CD14-positive monocyte (primary cell): ENCODE measurements at regions not wholly inside any gene's neighbourhood (a gene's known extent, or its start where the extent isn't known, plus 50 kb on each side); places are given as distances from the start of the nearest gene placed in this dataset.
"Not testable (repeated sequence)": the region's sequence is repeated elsewhere in the genome, so short reads cannot be mapped to it uniquely, and the experiment has no call there.

Source experiments
- DNase-seq, 3 donors: peaks; one replicate each; pipeline ENCODE4 v3.0.0-alpha.2; 2011 to 2022
- H2AFZ ChIP-seq: 2 replicates; pipeline ENCODE4 v1.6.0; 2012; ENCODE audit warnings: mild to moderate bottlenecking, low read depth, low read length, inconsistent platforms; ENCODE audit not compliant: insufficient read depth, poor library complexity, severe bottlenecking
- H3K27ac ChIP-seq, 2 donors: 1 replicate in 1 of 2; 2 replicates in 1 of 2; pipeline ENCODE4 v1.5.1; 2012 to 2013; ENCODE audit warnings: low read length in 2 of 2, control low read depth in 1 of 2, inconsistent platforms in 1 of 2, low read depth in 1 of 2, mild to moderate bottlenecking in 1 of 2
- H3K27me3 ChIP-seq, 2 donors: one replicate each; pipeline versions ENCODE4 v1.6.0 to v1.6.1; 2011 to 2013; ENCODE audit warnings: low read length in 2 of 2; ENCODE audit not compliant: control insufficient read depth in 2 of 2, insufficient read depth in 2 of 2
- H3K36me3 ChIP-seq, 2 donors: replicated peaks in 1 of 2; 1 replicate in 1 of 2; 2 replicates in 1 of 2; pipeline versions ENCODE4 v1.5.1 to v1.6.1; 2012 to 2013; ENCODE audit warnings: low read length in 2 of 2, control low read depth in 1 of 2, inconsistent platforms in 1 of 2, mild to moderate bottlenecking in 1 of 2; ENCODE audit not compliant: insufficient read depth in 2 of 2, control insufficient read depth in 1 of 2
- H3K4me1 ChIP-seq, 2 donors: 1 replicate in 1 of 2; 2 replicates in 1 of 2; pipeline versions ENCODE4 v1.5.1 to v1.6.1; 2012 to 2013; ENCODE audit warnings: low read length in 2 of 2, control low read depth in 1 of 2, inconsistent platforms in 1 of 2, mild to moderate bottlenecking in 1 of 2, moderate library complexity in 1 of 2; ENCODE audit not compliant: insufficient read depth in 2 of 2, control insufficient read depth in 1 of 2
- H3K4me2 ChIP-seq: replicated peaks from 2 replicates; pipeline ENCODE3; 2012; ENCODE audit warnings: low read length, moderate library complexity, mild to moderate bottlenecking; ENCODE audit not compliant: poor library complexity, severe bottlenecking; ENCODE audit errors: extremely low read depth
- H3K4me3 ChIP-seq, 3 experiments: fragments of 200-600 bp in 1 of 3; sonication (generic) in 1 of 3; replicated peaks in 1 of 3; 1 replicate in 2 of 3; 2 replicates in 1 of 3; pipeline ENCODE4 v1.5.1; 2011 to 2013; ENCODE audit warnings: low read length in 3 of 3, mild to moderate bottlenecking in 3 of 3, control low read depth in 2 of 3, low read depth in 2 of 3, inconsistent platforms in 1 of 3, moderate library complexity in 1 of 3
- H3K79me2 ChIP-seq: 2 replicates; pipeline ENCODE4 v1.6.0; 2012; ENCODE audit warnings: mild to moderate bottlenecking, control low read depth, inconsistent platforms, low read length, moderate library complexity; ENCODE audit not compliant: insufficient read depth
- H3K9ac ChIP-seq: 2 replicates; pipeline ENCODE4 v1.6.0; 2017; ENCODE audit warnings: low read length, mild to moderate bottlenecking; ENCODE audit not compliant: insufficient read depth, poor library complexity, severe bottlenecking
- H3K9me3 ChIP-seq, 2 donors: replicated peaks in 1 of 2; 1 replicate in 1 of 2; 2 replicates in 1 of 2; pipeline versions ENCODE4 v1.5.1 to v1.6.1; 2012 to 2013; ENCODE audit warnings: low read length in 2 of 2, control low read depth in 1 of 2; ENCODE audit not compliant: control insufficient read depth in 1 of 2, insufficient read depth in 1 of 2
- H4K20me1 ChIP-seq: 2 replicates; pipeline ENCODE4 v1.6.0; 2012; ENCODE audit warnings: mild to moderate bottlenecking, low read length, control low read depth, moderate library complexity; ENCODE audit not compliant: insufficient read depth
- H3K27ac Mint-ChIP-seq, 7 donors: one replicate each; pipeline ENCODE4 v1.8.0; 2020; ENCODE audit warnings: mild to moderate bottlenecking in 7 of 7, mixed read lengths in 7 of 7, moderate library complexity in 6 of 7, inconsistent platforms in 2 of 7
- H3K27me3 Mint-ChIP-seq, 3 donors: one replicate each; pipeline ENCODE4 v1.8.0; 2021 to 2022; ENCODE audit warnings: low read depth in 3 of 3, mild to moderate bottlenecking in 3 of 3, mixed read lengths in 3 of 3, moderate library complexity in 3 of 3, inconsistent platforms in 1 of 3
- H3K36me3 Mint-ChIP-seq, 2 donors: one replicate each; pipeline ENCODE4 v1.8.0; 2020; ENCODE audit warnings: mixed read lengths in 2 of 2, inconsistent platforms in 1 of 2, mild to moderate bottlenecking in 1 of 2
- H3K4me1 Mint-ChIP-seq: one replicate; pipeline ENCODE4 v1.8.0; 2020; ENCODE audit warnings: mild to moderate bottlenecking, mixed read lengths
- H3K4me3 Mint-ChIP-seq, 2 donors: one replicate each; pipeline ENCODE4 v1.8.0; 2020; ENCODE audit warnings: mild to moderate bottlenecking in 2 of 2, mixed read lengths in 2 of 2, moderate library complexity in 1 of 2
- H3K9me3 Mint-ChIP-seq, 7 donors: one replicate each; pipeline ENCODE4 v1.8.0; 2020 to 2022; ENCODE audit warnings: mixed read lengths in 7 of 7, mild to moderate bottlenecking in 6 of 7, moderate library complexity in 6 of 7, inconsistent platforms in 2 of 7
- WGBS: methylation state at CpG from one replicate; pipeline ENCODE4 v1.1.5; 2013; ENCODE audit warnings: missing lambda C conversion rate; ENCODE audit not compliant: insufficient coverage; 5-methylcytosine and 5-hydroxymethylcytosine counted together
- intact Hi-C, 2 donors: fragments of 100-400 bp; cut with micrococcal nuclease; formaldehyde crosslinking; loops; one replicate each; pipeline versions ENCODE4 v1.15.0 to v1.15.1; 2023
- TF ChIP-seq, protein P1 (sequence below): fragments of 200-600 bp; IDR thresholded peaks from one replicate; pipeline ENCODE4 v1.8.0; 2022; ENCODE audit warnings: antibody characterized with exemption, mild to moderate bottlenecking

DNA sequence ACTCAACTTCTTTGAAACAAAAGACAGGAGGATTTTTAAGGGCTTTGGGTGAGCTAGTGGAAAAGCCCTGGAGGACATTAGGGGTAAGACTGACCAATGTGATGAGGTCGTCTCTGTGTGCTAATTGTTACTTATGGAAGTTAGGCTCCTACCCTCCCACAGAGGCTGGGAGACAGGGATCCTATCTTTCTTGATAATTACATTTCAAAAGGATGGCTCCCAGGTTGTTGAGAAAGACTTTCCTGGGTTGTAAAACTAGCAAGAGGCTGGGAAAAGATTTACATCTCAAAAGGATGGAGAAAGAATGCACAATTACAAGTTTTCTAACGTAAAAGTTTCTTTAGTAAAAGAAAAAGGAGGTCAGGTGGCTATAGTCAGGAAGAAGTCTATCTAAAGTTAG, 605.8 kb upstream of the GOT2 start:
- Mint-ChIP-seq H3K36me3 (no peaks in the 10 kb centered on the region), H3K27ac (no peak overlapping the region), H3K4me3 (no peak overlapping the region), H3K4me1 (no peaks in the 10 kb centered on the region), H3K27me3 (no peaks in the 10 kb centered on the region), H3K9me3 (peaks cover 0 to 6% (median 3%) of the 10 kb centered on the region in 7 donors)
- Histone ChIP-seq H3K4me1 (no peaks in the 10 kb centered on the region), H4K20me1 (no peaks in the 10 kb centered on the region), H3K27me3 (no peaks in the 10 kb centered on the region), H2AFZ (no peak overlapping the region), H3K79me2 (no peaks in the 10 kb centered on the region), H3K27ac (no peak overlapping the region), H3K4me3 (no peak overlapping the region), H3K9ac (no peak overlapping the region), H3K9me3 (no peaks in the 10 kb centered on the region), H3K4me2 (no peak overlapping the region), H3K36me3 (no peaks in the 10 kb centered on the region)
- no CpG with 5 or more reads among the region's 2 CpGs for WGBS
- intact Hi-C loops = no loop called here
- no peak for DNase-seq
- TF ChIP-seq, protein P1, sequence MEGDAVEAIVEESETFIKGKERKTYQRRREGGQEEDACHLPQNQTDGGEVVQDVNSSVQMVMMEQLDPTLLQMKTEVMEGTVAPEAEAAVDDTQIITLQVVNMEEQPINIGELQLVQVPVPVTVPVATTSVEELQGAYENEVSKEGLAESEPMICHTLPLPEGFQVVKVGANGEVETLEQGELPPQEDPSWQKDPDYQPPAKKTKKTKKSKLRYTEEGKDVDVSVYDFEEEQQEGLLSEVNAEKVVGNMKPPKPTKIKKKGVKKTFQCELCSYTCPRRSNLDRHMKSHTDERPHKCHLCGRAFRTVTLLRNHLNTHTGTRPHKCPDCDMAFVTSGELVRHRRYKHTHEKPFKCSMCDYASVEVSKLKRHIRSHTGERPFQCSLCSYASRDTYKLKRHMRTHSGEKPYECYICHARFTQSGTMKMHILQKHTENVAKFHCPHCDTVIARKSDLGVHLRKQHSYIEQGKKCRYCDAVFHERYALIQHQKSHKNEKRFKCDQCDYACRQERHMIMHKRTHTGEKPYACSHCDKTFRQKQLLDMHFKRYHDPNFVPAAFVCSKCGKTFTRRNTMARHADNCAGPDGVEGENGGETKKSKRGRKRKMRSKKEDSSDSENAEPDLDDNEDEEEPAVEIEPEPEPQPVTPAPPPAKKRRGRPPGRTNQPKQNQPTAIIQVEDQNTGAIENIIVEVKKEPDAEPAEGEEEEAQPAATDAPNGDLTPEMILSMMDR = no peak

DNA sequence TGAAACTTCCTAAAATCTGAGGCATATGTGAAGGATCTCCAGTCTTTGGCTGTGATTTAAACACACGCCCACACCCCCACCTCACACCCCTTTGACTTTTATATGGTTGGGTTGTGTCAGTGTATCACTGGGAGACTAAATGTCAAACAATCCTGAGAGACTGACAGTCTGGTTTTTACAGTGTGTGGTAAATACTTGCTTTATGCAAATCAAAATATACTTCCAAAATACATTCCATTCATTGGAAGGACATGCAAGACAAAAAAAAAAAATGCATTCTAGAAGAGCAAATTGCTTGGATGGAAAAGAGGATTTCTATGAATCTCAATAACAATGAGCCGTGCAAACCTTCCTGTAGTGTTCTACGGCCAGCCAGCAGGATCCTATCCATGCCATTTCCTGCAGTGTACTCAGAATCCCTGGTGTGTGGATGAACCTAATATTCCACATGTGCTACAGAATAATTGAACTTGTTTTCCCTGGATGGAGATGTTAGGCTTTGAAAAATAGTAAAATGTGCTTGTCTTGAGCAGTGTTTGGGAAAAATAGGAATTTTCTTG, 602.1 kb upstream of the GOT2 start:
- Histone ChIP-seq H3K79me2 (no peaks in the 10 kb centered on the region), H3K9me3 (no peaks in the 10 kb centered on the region), H3K4me3 (no peak overlapping the region), H3K36me3 (no peaks in the 10 kb centered on the region), H4K20me1 (no peaks in the 10 kb centered on the region), H3K9ac (no peak overlapping the region), H3K27me3 (no peaks in the 10 kb centered on the region), H3K4me1 (no peaks in the 10 kb centered on the region), H3K4me2 (no peak overlapping the region), H2AFZ (no peak overlapping the region), H3K27ac (no peak overlapping the region)
- peaks cover 0 to 3% (median 0%) of the 10 kb centered on the region in 3 donors for H3K27me3 Mint-ChIP-seq
- H3K4me3 Mint-ChIP-seq = no peak overlapping the region
- no peak for DNase-seq
- no peak overlapping the region for H3K27ac Mint-ChIP-seq
- peaks cover 2 to 12% (median 7%) of the 10 kb centered on the region in 7 donors for H3K9me3 Mint-ChIP-seq
- intact Hi-C loops = no loop called here
- no peaks in the 10 kb centered on the region for H3K36me3 Mint-ChIP-seq
- no CpG with 5 or more reads among the region's 3 CpGs for WGBS
- H3K4me1 Mint-ChIP-seq = no peaks in the 10 kb centered on the region
- TF ChIP-seq, protein P1 = no peak

DNA sequence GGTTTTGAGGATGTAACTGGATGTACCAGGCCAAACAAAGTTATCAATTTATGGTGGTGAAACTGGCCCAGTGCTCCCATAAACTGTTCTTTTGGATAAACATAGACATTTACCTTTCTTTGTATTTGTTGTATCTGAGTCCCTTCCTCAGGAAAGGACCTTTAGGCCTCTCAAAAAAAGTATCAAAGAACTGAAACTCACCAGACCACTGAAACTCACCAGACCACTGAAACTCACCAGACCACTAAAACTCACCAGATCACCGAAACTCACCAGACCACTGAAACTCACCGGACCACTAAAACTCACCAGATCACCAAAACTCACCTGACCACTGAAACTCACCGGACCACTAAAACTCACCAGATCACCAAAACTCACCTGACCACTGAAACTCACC, 597.6 kb upstream of the GOT2 start:
- H3K36me3 ChIP-seq, H4K20me1 ChIP-seq, H3K27me3 Mint-ChIP-seq, H3K36me3 Mint-ChIP-seq, H3K4me2 ChIP-seq, H3K79me2 ChIP-seq, H3K9ac ChIP-seq, H3K4me3 ChIP-seq, H3K4me3 Mint-ChIP-seq, intact Hi-C loops, DNase-seq, H3K4me1 ChIP-seq, H3K27ac ChIP-seq, H3K27me3 ChIP-seq, H3K9me3 ChIP-seq, H3K27ac Mint-ChIP-seq, H2AFZ ChIP-seq, H3K4me1 Mint-ChIP-seq: not testable (repeated sequence)
- peaks cover 5 to 23% (median 8%) of the 10 kb centered on the region in 7 donors for H3K9me3 Mint-ChIP-seq
- WGBS = 97% methylated on average over 3 of the region's 3 CpGs
